Activated T-cell treated with anti-CD3 and anti-CD28 coated beads, Interleukin-2, amount 50 U/mL, for 24 hours (primary cell): ENCODE measurements at regions not wholly inside any gene's neighbourhood (a gene's known extent, or its start where the extent isn't known, plus 50 kb on each side); places are given as distances from the start of the nearest gene placed in this dataset.

Source experiments
- DNase-seq: peaks from one replicate; pipeline ENCODE4 v3.0.0-alpha.2; 2020
- H3K27ac Mint-ChIP-seq: 2 replicates; pipeline ENCODE4 v1.8.0; 2020; ENCODE audit warnings: mild to moderate bottlenecking, mixed read lengths
- H3K27me3 Mint-ChIP-seq: 2 replicates; pipeline ENCODE4 v1.8.0; 2020; ENCODE audit warnings: mixed read lengths
- H3K36me3 Mint-ChIP-seq: 2 replicates; pipeline ENCODE4 v1.8.0; 2020; ENCODE audit warnings: low read depth, mixed read lengths
- H3K4me1 Mint-ChIP-seq: 2 replicates; pipeline ENCODE4 v1.8.0; 2020; ENCODE audit warnings: low read depth, mixed read lengths
- H3K4me3 Mint-ChIP-seq: 2 replicates; pipeline ENCODE4 v1.8.0; 2020; ENCODE audit warnings: mild to moderate bottlenecking, moderate library complexity, mixed read lengths
- H3K9me3 Mint-ChIP-seq: 2 replicates; pipeline ENCODE4 v1.8.0; 2020; ENCODE audit warnings: mixed read lengths

GRCh38 chr15:70400766-70401541, 303.2 kb upstream of the TLE3 start:
- H3K9me3 Mint-ChIP-seq, result no peaks in the 10 kb centered on the region
- H3K4me3 Mint-ChIP-seq, result no peak overlapping the region
- DNase-seq, result no peak
- no peaks in the 10 kb centered on the region for H3K4me1 Mint-ChIP-seq
- peaks cover 14% of the 10 kb centered on the region for H3K27me3 Mint-ChIP-seq
- no peak overlapping the region for H3K27ac Mint-ChIP-seq
- no peaks in the 10 kb centered on the region for H3K36me3 Mint-ChIP-seq

GRCh38 chr15:70399204-70399603, 301.5 kb upstream of the TLE3 start:
- no peaks in the 10 kb centered on the region for H3K36me3 Mint-ChIP-seq
- H3K4me3 Mint-ChIP-seq, result no peak overlapping the region
- DNase-seq, result no peak
- no peaks in the 10 kb centered on the region for H3K4me1 Mint-ChIP-seq
- no peak overlapping the region for H3K27ac Mint-ChIP-seq
- H3K9me3 Mint-ChIP-seq, result no peaks in the 10 kb centered on the region
- peaks cover 26% of the 10 kb centered on the region for H3K27me3 Mint-ChIP-seq

- H3K9me3 Mint-ChIP-seq, result no peaks in the 10 kb centered on the region
- no peaks in the 10 kb centered on the region for H3K36me3 Mint-ChIP-seq
- H3K4me1 Mint-ChIP-seq, result no peaks in the 10 kb centered on the region
- peaks cover 27% of the 10 kb centered on the region for H3K27me3 Mint-ChIP-seq
- DNase-seq, result no peak
- no peak overlapping the region for H3K4me3 Mint-ChIP-seq
- H3K27ac Mint-ChIP-seq, result no peak overlapping the region
These were observed 301.0 kb upstream of the TLE3 start for GRCh38 chr15:70398694-70399093.

- Mint-ChIP-seq H3K36me3 (no peaks in the 10 kb centered on the region), H3K4me1 (no peaks in the 10 kb centered on the region), H3K27me3 (peaks cover 26% of the 10 kb centered on the region), H3K4me3 (no peak overlapping the region), H3K9me3 (no peaks in the 10 kb centered on the region), H3K27ac (no peak overlapping the region)
- DNase-seq, result no peak
These were observed 299.1 kb upstream of the TLE3 start for GRCh38 chr15:70396807-70397206.

- H3K36me3 Mint-ChIP-seq, result no peaks in the 10 kb centered on the region
- H3K27me3 Mint-ChIP-seq, result peaks cover 20% of the 10 kb centered on the region
These were observed 297.4 kb upstream of the TLE3 start for GRCh38 chr15:70395164-70395563.

GRCh38 chr15:70390723-70391122, 293.0 kb upstream of the TLE3 start:
- Mint-ChIP-seq H3K27ac (no peak overlapping the region), H3K4me1 (no peaks in the 10 kb centered on the region), H3K27me3 (peaks cover 15% of the 10 kb centered on the region), H3K36me3 (no peaks in the 10 kb centered on the region), H3K9me3 (peaks cover 5% of the 10 kb centered on the region), H3K4me3 (no peak overlapping the region)
- DNase-seq, result no peak

More at GRCh38 chr15:70395164-70395563, 297.4 kb upstream of the TLE3 start:
- no peak overlapping the region for H3K27ac Mint-ChIP-seq
- no peak overlapping the region for H3K4me3 Mint-ChIP-seq
- no peaks in the 10 kb centered on the region for H3K4me1 Mint-ChIP-seq
- H3K9me3 Mint-ChIP-seq, result peaks cover 5% of the 10 kb centered on the region
- DNase-seq, result no peak

- no peak overlapping the region for H3K4me3 Mint-ChIP-seq
- H3K36me3 Mint-ChIP-seq, result no peaks in the 10 kb centered on the region
- H3K4me1 Mint-ChIP-seq, result no peaks in the 10 kb centered on the region
- DNase-seq, result no peak
- no peaks in the 10 kb centered on the region for H3K27me3 Mint-ChIP-seq
- peaks cover 5% of the 10 kb centered on the region for H3K9me3 Mint-ChIP-seq
- H3K27ac Mint-ChIP-seq, result no peak overlapping the region
These were observed 290.3 kb upstream of the TLE3 start for GRCh38 chr15:70387993-70388392.

GRCh38 chr15:70387081-70387480, 289.4 kb upstream of the TLE3 start:
- Mint-ChIP-seq H3K27me3 (no peaks in the 10 kb centered on the region), H3K4me1 (no peaks in the 10 kb centered on the region), H3K9me3 (peaks cover 5% of the 10 kb centered on the region), H3K27ac (no peak overlapping the region), H3K36me3 (no peaks in the 10 kb centered on the region), H3K4me3 (no peak overlapping the region)
- no peak for DNase-seq

- DNase-seq, result no peak
- no peaks in the 10 kb centered on the region for H3K4me1 Mint-ChIP-seq
- peaks cover 2% of the 10 kb centered on the region for H3K9me3 Mint-ChIP-seq
- no peaks in the 10 kb centered on the region for H3K27me3 Mint-ChIP-seq
- H3K36me3 Mint-ChIP-seq, result no peaks in the 10 kb centered on the region
- no peak overlapping the region for H3K27ac Mint-ChIP-seq
- no peak overlapping the region for H3K4me3 Mint-ChIP-seq
These were observed 288.0 kb upstream of the TLE3 start for GRCh38 chr15:70385711-70386110.

GRCh38 chr15:70385052-70385451, 287.3 kb upstream of the TLE3 start:
- H3K9me3 Mint-ChIP-seq, result no peaks in the 10 kb centered on the region
- no peaks in the 10 kb centered on the region for H3K27me3 Mint-ChIP-seq
- no peak overlapping the region for H3K4me3 Mint-ChIP-seq
- H3K27ac Mint-ChIP-seq, result no peak overlapping the region
- no peak for DNase-seq
- H3K4me1 Mint-ChIP-seq, result no peaks in the 10 kb centered on the region
- H3K36me3 Mint-ChIP-seq, result no peaks in the 10 kb centered on the region

GRCh38 chr15:70383856-70384255, 286.1 kb upstream of the TLE3 start:
- no peaks in the 10 kb centered on the region for H3K36me3 Mint-ChIP-seq
- H3K4me1 Mint-ChIP-seq, result no peaks in the 10 kb centered on the region
- H3K27me3 Mint-ChIP-seq, result no peaks in the 10 kb centered on the region
- no peak overlapping the region for H3K27ac Mint-ChIP-seq
- H3K9me3 Mint-ChIP-seq, result no peaks in the 10 kb centered on the region
- H3K4me3 Mint-ChIP-seq, result no peak overlapping the region
- no peak for DNase-seq

GRCh38 chr15:70382762-70383458, 285.2 kb upstream of the TLE3 start:
- Mint-ChIP-seq H3K36me3 (no peaks in the 10 kb centered on the region), H3K4me3 (no peak overlapping the region), H3K9me3 (no peaks in the 10 kb centered on the region), H3K4me1 (no peaks in the 10 kb centered on the region), H3K27ac (no peak overlapping the region), H3K27me3 (no peaks in the 10 kb centered on the region)
- peak; percentile 5 for DNase-seq

GRCh38 chr15:70382009-70382749, 284.5 kb upstream of the TLE3 start:
- H3K27me3 Mint-ChIP-seq, result peaks cover under 1% of the 10 kb centered on the region
- no peaks in the 10 kb centered on the region for H3K4me1 Mint-ChIP-seq
- H3K27ac Mint-ChIP-seq, result no peak overlapping the region
- no peaks in the 10 kb centered on the region for H3K36me3 Mint-ChIP-seq
- no peak overlapping the region for H3K4me3 Mint-ChIP-seq
- peak; percentile 12 for DNase-seq
- H3K9me3 Mint-ChIP-seq, result no peaks in the 10 kb centered on the region

- peaks cover 17% of the 10 kb centered on the region for H3K27me3 Mint-ChIP-seq
- H3K27ac Mint-ChIP-seq, result no peak overlapping the region
- no peaks in the 10 kb centered on the region for H3K4me1 Mint-ChIP-seq
- H3K4me3 Mint-ChIP-seq, result no peak overlapping the region
- DNase-seq, result no peak
- no peaks in the 10 kb centered on the region for H3K36me3 Mint-ChIP-seq
- no peaks in the 10 kb centered on the region for H3K9me3 Mint-ChIP-seq
These were observed 282.5 kb upstream of the TLE3 start for GRCh38 chr15:70379938-70380883.
